CD14-positive monocyte (primary cell): ENCODE measurements at regions not wholly inside any gene's neighbourhood (a gene's known extent, or its start where the extent isn't known, plus 50 kb on each side); places are given as distances from the start of the nearest gene placed in this dataset.

Experiments used
- DNase-seq, 3 donors: peaks; one replicate each; pipeline ENCODE4 v3.0.0-alpha.2; 2011 to 2022
- H2AFZ ChIP-seq: 2 replicates; pipeline ENCODE4 v1.6.0; 2012; ENCODE audit warnings: mild to moderate bottlenecking, low read depth, low read length, inconsistent platforms; ENCODE audit not compliant: insufficient read depth, poor library complexity, severe bottlenecking
- H3K27ac ChIP-seq, 2 donors: 1 replicate in 1 of 2; 2 replicates in 1 of 2; pipeline ENCODE4 v1.5.1; 2012 to 2013; ENCODE audit warnings: low read length in 2 of 2, control low read depth in 1 of 2, inconsistent platforms in 1 of 2, low read depth in 1 of 2, mild to moderate bottlenecking in 1 of 2
- H3K27me3 ChIP-seq, 2 donors: one replicate each; pipeline versions ENCODE4 v1.6.0 to v1.6.1; 2011 to 2013; ENCODE audit warnings: low read length in 2 of 2; ENCODE audit not compliant: control insufficient read depth in 2 of 2, insufficient read depth in 2 of 2
- H3K36me3 ChIP-seq, 2 donors: replicated peaks in 1 of 2; 1 replicate in 1 of 2; 2 replicates in 1 of 2; pipeline versions ENCODE4 v1.5.1 to v1.6.1; 2012 to 2013; ENCODE audit warnings: low read length in 2 of 2, control low read depth in 1 of 2, inconsistent platforms in 1 of 2, mild to moderate bottlenecking in 1 of 2; ENCODE audit not compliant: insufficient read depth in 2 of 2, control insufficient read depth in 1 of 2
- H3K4me1 ChIP-seq, 2 donors: 1 replicate in 1 of 2; 2 replicates in 1 of 2; pipeline versions ENCODE4 v1.5.1 to v1.6.1; 2012 to 2013; ENCODE audit warnings: low read length in 2 of 2, control low read depth in 1 of 2, inconsistent platforms in 1 of 2, mild to moderate bottlenecking in 1 of 2, moderate library complexity in 1 of 2; ENCODE audit not compliant: insufficient read depth in 2 of 2, control insufficient read depth in 1 of 2
- H3K4me2 ChIP-seq: replicated peaks from 2 replicates; pipeline ENCODE3; 2012; ENCODE audit warnings: low read length, moderate library complexity, mild to moderate bottlenecking; ENCODE audit not compliant: poor library complexity, severe bottlenecking; ENCODE audit errors: extremely low read depth
- H3K4me3 ChIP-seq, 3 experiments: fragments of 200-600 bp in 1 of 3; sonication (generic) in 1 of 3; replicated peaks in 1 of 3; 1 replicate in 2 of 3; 2 replicates in 1 of 3; pipeline ENCODE4 v1.5.1; 2011 to 2013; ENCODE audit warnings: low read length in 3 of 3, mild to moderate bottlenecking in 3 of 3, control low read depth in 2 of 3, low read depth in 2 of 3, inconsistent platforms in 1 of 3, moderate library complexity in 1 of 3
- H3K79me2 ChIP-seq: 2 replicates; pipeline ENCODE4 v1.6.0; 2012; ENCODE audit warnings: mild to moderate bottlenecking, control low read depth, inconsistent platforms, low read length, moderate library complexity; ENCODE audit not compliant: insufficient read depth
- H3K9ac ChIP-seq: 2 replicates; pipeline ENCODE4 v1.6.0; 2017; ENCODE audit warnings: low read length, mild to moderate bottlenecking; ENCODE audit not compliant: insufficient read depth, poor library complexity, severe bottlenecking
- H3K9me3 ChIP-seq, 2 donors: replicated peaks in 1 of 2; 1 replicate in 1 of 2; 2 replicates in 1 of 2; pipeline versions ENCODE4 v1.5.1 to v1.6.1; 2012 to 2013; ENCODE audit warnings: low read length in 2 of 2, control low read depth in 1 of 2; ENCODE audit not compliant: control insufficient read depth in 1 of 2, insufficient read depth in 1 of 2
- H4K20me1 ChIP-seq: 2 replicates; pipeline ENCODE4 v1.6.0; 2012; ENCODE audit warnings: mild to moderate bottlenecking, low read length, control low read depth, moderate library complexity; ENCODE audit not compliant: insufficient read depth
- H3K27ac Mint-ChIP-seq, 7 donors: one replicate each; pipeline ENCODE4 v1.8.0; 2020; ENCODE audit warnings: mild to moderate bottlenecking in 7 of 7, mixed read lengths in 7 of 7, moderate library complexity in 6 of 7, inconsistent platforms in 2 of 7
- H3K27me3 Mint-ChIP-seq, 3 donors: one replicate each; pipeline ENCODE4 v1.8.0; 2021 to 2022; ENCODE audit warnings: low read depth in 3 of 3, mild to moderate bottlenecking in 3 of 3, mixed read lengths in 3 of 3, moderate library complexity in 3 of 3, inconsistent platforms in 1 of 3
- H3K36me3 Mint-ChIP-seq, 2 donors: one replicate each; pipeline ENCODE4 v1.8.0; 2020; ENCODE audit warnings: mixed read lengths in 2 of 2, inconsistent platforms in 1 of 2, mild to moderate bottlenecking in 1 of 2
- H3K4me1 Mint-ChIP-seq: one replicate; pipeline ENCODE4 v1.8.0; 2020; ENCODE audit warnings: mild to moderate bottlenecking, mixed read lengths
- H3K4me3 Mint-ChIP-seq, 2 donors: one replicate each; pipeline ENCODE4 v1.8.0; 2020; ENCODE audit warnings: mild to moderate bottlenecking in 2 of 2, mixed read lengths in 2 of 2, moderate library complexity in 1 of 2
- H3K9me3 Mint-ChIP-seq, 7 donors: one replicate each; pipeline ENCODE4 v1.8.0; 2020 to 2022; ENCODE audit warnings: mixed read lengths in 7 of 7, mild to moderate bottlenecking in 6 of 7, moderate library complexity in 6 of 7, inconsistent platforms in 2 of 7
- WGBS: methylation state at CpG from one replicate; pipeline ENCODE4 v1.1.5; 2013; ENCODE audit warnings: missing lambda C conversion rate; ENCODE audit not compliant: insufficient coverage; 5-methylcytosine and 5-hydroxymethylcytosine counted together
- intact Hi-C, 2 donors: fragments of 100-400 bp; cut with micrococcal nuclease; formaldehyde crosslinking; loops; one replicate each; pipeline versions ENCODE4 v1.15.0 to v1.15.1; 2023
- TF ChIP-seq, protein P1 (sequence below): fragments of 200-600 bp; IDR thresholded peaks from one replicate; pipeline ENCODE4 v1.8.0; 2022; ENCODE audit warnings: antibody characterized with exemption, mild to moderate bottlenecking

DNA sequence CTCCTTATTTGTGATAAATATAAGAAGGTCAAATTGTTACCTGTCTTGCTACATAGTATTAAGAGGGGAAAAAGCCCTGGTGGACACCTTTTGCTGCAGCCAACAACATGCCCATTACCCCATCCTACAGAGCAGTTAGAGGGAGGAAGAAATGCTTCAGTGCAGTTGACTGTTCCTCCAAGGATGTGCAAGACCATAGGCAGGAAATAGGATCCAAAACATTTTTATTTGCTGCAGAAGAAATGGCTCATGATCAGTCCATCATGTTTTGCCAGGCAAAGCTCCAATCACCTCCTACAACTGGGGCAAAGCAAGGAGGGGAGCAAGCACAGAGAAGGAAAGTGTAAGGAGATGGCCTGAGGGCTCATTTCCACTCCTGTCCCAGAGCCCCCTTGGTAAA lies 399.1 kb upstream of the PIK3R1 start:
- Histone ChIP-seq H3K36me3 (no peaks in the 10 kb centered on the region), H3K4me1 (no peaks in the 10 kb centered on the region), H3K27ac (no peak overlapping the region), H3K4me2 (no peak overlapping the region), H3K4me3 (no peak overlapping the region), H4K20me1 (no peaks in the 10 kb centered on the region), H2AFZ (no peak overlapping the region), H3K9ac (no peak overlapping the region), H3K79me2 (no peaks in the 10 kb centered on the region), H3K27me3 (no peaks in the 10 kb centered on the region), H3K9me3 (peaks cover 0 to 3% of the 10 kb centered on the region in 2 donors)
- H3K4me1 Mint-ChIP-seq = peaks cover 4% of the 10 kb centered on the region
- intact Hi-C loops = no loop called here
- H3K9me3 Mint-ChIP-seq = peaks cover 0 to 10% (median 6%) of the 10 kb centered on the region in 7 donors
- no peak for DNase-seq
- TF ChIP-seq, protein P1, sequence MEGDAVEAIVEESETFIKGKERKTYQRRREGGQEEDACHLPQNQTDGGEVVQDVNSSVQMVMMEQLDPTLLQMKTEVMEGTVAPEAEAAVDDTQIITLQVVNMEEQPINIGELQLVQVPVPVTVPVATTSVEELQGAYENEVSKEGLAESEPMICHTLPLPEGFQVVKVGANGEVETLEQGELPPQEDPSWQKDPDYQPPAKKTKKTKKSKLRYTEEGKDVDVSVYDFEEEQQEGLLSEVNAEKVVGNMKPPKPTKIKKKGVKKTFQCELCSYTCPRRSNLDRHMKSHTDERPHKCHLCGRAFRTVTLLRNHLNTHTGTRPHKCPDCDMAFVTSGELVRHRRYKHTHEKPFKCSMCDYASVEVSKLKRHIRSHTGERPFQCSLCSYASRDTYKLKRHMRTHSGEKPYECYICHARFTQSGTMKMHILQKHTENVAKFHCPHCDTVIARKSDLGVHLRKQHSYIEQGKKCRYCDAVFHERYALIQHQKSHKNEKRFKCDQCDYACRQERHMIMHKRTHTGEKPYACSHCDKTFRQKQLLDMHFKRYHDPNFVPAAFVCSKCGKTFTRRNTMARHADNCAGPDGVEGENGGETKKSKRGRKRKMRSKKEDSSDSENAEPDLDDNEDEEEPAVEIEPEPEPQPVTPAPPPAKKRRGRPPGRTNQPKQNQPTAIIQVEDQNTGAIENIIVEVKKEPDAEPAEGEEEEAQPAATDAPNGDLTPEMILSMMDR = no peak
- peaks cover 0 to 2% (median 1%) of the 10 kb centered on the region in 3 donors for H3K27me3 Mint-ChIP-seq
- no peak overlapping the region for H3K4me3 Mint-ChIP-seq
- no peak overlapping the region for H3K27ac Mint-ChIP-seq
- H3K36me3 Mint-ChIP-seq = no peaks in the 10 kb centered on the region

DNA sequence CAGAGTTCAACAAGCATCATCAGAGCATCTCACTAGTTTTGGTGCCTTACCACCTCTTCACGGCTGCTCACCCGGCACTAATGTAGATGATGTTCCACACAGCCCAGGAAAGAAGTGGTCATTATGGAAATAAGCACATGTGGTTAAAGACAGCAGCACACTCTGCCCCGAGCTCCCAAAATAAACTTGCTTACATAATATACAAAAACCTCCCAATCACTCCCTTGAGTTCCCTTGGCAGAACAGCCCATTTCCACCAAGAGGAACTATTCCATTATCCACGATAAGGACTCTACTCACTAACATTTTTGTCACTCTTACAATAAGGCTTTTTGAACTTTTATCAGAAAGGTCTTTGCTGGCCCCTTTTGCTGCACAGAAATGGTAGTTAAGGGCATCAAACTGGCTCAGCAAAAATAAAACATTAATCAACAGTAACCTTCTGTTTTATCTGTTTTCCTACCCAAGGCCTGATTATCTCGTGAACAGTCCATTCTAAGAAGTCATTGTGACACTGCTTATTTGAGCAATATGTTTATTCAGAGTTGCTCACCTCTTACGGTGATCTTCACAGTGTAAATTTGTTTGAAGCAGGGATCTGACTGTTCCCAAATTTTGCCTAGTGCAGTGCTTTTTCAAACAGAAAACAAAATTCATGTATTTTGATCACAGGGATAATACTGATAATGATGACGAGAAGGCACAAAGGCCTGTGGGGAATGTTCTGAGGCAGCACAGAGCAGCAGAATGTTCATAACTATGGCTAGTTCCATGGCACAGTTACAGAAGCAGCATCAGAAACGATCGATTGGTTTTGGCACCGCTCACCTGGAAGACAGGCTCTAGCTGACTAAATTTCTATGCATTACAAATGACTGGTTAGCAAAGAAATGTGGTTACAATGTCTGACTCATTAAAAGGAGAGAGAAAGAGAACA lies 399.8 kb upstream of the PIK3R1 start:
- H3K4me3 ChIP-seq = no peak overlapping the region
- no peak for DNase-seq
- Mint-ChIP-seq H3K4me1 (peaks cover 4% of the 10 kb centered on the region), H3K4me3 (no peak overlapping the region), H3K27ac (no peak overlapping the region), H3K9me3 (peaks cover 0 to 10% (median 6%) of the 10 kb centered on the region in 7 donors), H3K27me3 (peaks cover 0 to 2% (median 1%) of the 10 kb centered on the region in 3 donors), H3K36me3 (no peaks in the 10 kb centered on the region)
- H3K36me3 ChIP-seq = no peaks in the 10 kb centered on the region
- no peak overlapping the region for H3K9ac ChIP-seq
- no peaks in the 10 kb centered on the region for H4K20me1 ChIP-seq
- H3K9me3 ChIP-seq = peaks cover 0 to 3% of the 10 kb centered on the region in 2 donors
- H3K27me3 ChIP-seq = no peaks in the 10 kb centered on the region
- WGBS = 67% methylated on average over 3 of the region's 10 CpGs
- no peak overlapping the region for H3K4me2 ChIP-seq
- no peaks in the 10 kb centered on the region for H3K4me1 ChIP-seq
- intact Hi-C loops = no loop called here
- H3K79me2 ChIP-seq = no peaks in the 10 kb centered on the region
- H3K27ac ChIP-seq = no peak overlapping the region
- TF ChIP-seq, protein P1 = no peak
- no peak overlapping the region for H2AFZ ChIP-seq
